COR-L47 (cell line): ENCODE measurements at regions not wholly inside any gene's neighbourhood (a gene's known extent, or its start where the extent isn't known, plus 50 kb on each side); places are given as distances from the start of the nearest gene placed in this dataset.
"Not testable (repeated sequence)": the region's sequence is repeated elsewhere in the genome, so short reads cannot be mapped to it uniquely, and the experiment has no call there.

Experiments used
- DNase-seq: peaks from one replicate; lab custom pipeline; 2025; lab: John Stamatoyannopoulos, UW

DNA sequence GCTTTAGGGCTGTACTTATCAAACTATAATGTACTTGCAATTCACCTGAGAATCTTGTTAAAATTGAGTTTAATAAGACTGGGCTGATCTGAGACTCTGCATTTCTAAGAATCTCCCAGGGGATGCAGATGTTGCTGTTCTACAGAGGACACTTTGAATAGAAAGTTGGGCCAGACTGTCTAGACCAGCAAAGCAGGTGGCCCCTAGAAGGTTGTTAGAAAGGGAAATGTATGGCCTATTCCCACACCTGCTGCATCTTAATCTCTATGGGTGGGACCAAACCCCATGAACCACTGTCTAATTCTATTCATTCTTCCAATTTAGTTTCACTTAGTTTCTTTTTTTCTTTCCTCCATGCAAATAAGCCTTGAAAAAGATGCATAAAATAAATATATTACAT lies 413.2 kb upstream of the TECRL start:
- DNase-seq = no peak

DNA sequence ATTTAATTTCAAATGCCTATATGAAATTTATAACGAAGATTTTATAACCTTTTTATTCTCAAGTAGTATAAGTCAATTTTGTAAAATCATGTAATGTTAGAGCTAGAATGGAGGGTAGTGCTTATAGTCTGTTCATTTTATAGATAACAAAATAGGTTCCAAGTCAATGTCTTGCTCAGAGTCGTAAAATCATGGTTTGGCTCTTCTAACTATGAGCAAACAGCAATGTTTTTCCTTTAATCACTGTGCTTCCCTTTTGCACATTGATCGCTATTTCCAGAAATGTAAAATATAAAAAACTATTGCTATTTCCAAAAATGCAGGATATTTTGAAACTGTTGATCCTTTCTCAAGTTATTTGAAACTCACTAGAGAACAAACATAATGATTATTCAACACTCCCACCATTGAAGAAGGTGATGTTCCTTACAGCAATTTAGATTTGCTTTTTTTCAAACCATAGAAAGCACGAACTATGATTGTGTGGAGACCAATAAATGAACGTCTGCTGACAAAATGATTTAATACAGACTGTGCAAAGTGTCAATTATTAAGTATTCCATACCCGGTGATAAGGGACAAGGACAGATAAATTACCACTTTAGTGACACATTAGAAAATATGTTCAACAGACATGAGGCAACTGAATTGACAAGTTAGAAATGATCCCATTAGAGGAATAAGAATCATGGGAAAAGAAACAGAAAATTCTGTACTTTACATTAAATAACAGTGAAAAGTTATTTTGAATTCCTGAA lies 412.1 kb upstream of the TECRL start:
- DNase-seq = no peak

DNA sequence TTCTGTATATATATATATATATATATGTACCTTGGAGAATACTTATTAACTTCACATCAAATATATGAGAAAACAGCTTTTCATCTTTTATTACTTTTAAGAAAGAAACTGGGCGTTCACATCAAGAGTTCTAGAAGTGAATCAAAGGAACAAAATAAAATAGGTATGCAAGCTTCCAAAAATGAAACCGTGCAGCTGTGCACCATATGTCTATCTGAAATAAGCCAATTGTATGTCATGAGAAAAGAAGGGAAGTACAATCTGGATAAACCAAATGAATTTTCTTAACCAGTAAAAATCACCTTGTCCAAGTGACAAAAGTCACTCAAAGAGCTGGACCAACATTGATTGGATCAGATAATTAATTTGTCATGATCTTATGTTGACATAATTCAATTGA lies 405.4 kb upstream of the TECRL start:
- DNase-seq = no peak

DNA sequence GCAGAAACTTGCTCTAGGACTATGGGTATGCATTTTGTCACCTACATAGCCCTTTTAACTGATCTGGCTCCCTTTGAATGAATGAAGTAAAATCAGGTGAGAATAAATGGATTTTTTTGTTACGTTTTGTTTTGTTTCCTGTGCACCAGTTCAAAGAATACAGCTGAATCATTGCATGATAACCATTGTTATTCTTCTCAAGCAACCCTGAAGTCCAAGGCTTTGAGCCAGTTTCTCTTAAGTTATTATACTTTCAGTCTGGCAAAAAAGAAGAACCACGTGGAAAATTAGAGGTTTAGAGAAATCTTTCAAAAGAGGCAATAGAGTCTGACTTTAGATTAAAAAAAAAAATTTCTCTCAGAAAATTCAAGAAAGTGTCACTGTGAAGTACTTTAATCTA lies 398.6 kb upstream of the TECRL start:
- no peak for DNase-seq

DNA sequence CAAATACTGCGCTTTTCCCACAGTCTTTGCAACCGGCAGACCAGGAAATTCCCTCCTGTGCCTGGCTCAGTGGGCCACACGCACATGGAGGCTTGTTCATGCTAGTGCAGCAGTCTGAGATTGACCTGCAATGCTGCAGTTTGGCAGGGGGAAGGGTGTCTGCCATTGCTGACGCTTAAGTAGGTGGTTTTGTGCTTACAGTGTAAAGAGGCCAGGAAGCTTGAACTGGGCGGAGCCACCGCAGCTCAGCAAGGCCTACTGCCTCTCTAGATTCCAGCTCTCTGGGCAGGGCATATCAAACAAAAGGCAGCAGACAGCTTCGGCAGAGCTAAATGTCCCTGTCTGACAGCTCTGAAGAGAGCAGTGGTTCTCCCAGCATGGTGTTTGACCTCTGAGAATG lies 390.5 kb upstream of the TECRL start:
- DNase-seq = no peak

DNA sequence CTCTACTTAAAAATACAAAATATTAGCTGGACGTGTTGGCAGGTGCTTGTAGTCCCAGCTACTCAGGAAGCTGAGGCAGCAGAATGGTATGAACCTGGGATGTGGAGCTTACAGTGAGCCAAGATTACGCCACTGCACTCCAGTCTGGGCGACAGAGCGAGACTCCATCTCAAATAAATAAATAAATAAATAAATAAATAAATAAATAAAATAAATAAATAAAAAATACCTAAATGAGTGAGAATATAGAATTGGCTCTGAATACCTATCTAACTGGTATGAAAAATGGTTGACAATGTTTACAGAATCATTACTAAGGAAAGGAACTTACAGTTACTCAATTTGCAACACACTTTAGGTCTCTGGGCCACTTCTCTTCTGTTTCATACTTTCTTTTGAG lies 389.6 kb upstream of the TECRL start:
- DNase-seq = not testable (repeated sequence)

DNA sequence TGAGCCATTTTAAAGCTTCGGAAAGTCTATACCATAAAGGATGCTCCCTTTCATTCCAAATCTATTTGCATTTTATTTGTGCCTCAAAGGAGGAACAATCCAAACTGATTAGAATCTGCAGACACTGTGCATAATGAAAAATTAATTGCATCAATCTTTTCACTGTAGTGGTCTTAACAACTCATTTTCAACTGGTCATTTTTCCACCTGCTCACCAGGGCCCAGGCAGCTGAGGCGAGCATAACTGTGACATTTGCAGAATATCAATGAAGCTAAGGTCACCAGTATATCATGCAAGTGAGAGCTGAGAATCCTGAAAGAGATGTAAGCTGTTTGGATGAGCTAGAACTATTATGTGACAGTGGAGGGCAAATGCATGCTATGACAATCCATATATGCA lies 387.3 kb upstream of the TECRL start:
- DNase-seq = no peak

DNA sequence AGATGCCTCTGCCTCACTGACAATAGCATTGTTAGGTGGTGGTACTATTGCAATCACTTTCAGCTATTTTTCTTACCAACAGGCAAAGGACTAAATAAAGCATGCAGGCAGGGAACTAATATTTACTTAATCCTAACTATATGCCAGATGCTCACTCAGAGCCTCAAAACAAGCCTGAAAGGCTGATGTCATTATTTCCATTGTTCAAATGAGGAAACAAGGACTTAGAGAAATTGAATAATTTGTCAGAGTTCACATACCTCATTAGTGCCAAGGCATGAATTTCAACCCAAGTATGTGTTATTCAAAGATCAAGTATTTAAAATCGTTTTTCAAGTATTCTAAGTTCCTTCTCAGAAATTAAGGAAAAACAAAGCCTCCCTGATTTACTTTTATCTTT lies 374.9 kb upstream of the TECRL start:
- peak; percentile 6 for DNase-seq

DNA sequence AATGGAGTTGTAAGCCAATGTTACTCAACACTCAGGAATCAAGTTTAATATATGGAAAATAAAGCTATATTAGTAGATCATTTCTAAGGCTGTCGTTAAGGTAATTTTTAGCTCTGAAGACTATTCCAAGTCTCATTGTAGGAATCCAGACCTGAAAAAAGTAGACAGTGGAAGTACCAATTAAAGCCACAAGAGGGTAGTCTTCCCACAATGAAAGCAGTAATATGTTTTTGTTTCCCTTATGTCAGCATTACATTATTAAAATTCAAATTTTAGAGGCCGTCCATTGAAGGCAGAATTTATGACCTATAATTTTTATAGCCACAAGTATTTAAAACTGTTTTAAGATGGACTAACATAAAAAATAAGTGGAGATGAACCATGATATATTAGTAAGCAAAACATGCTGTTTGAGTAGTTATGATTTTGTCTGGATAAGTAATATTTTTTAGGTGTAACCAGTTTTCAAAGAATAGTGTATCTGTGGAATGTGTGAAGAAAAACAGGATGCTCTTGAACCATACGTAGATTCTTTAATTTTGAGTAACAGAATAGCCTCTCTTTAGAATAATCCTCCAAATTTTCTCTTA lies 372.6 kb upstream of the TECRL start:
- DNase-seq = peak; percentile 9

DNA sequence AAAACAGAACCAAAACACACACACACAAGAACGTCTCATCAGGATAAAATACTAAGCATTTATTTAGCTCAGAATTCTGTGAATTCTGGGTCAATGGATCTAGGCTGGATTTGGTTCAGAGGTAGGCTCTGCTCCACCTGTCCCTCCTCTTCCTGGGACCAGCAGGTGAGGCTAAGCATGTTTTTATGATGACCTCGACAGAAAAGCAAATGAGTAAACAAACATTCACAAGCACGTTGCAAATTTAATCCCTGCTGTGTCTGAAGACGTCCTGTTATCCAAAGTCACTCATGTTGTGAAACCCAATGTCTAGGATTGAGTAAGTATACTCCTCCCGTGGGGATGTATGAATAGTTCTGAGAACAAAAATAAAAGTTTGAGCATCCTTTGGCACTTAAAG lies 371.4 kb upstream of the TECRL start:
- peak; percentile 8 for DNase-seq

DNA sequence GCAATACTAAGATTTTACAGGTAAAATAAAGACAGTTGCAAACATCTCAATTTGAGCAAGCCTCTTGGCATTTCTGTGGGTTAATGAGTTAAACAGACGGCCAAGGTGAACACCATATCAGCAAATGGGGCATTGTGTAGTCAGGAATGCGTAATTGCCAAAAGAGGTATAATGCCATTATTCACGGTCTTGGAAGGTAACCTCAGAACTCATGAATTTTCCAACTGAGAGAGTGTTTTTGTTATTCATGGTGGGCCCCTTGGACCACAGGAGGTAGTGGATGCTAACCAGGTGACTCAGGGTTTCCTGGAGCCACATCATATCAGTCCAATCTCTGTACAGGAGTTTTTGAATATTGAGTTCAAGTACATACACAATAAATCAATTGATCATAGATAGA lies 368.0 kb upstream of the TECRL start:
- DNase-seq = no peak

DNA sequence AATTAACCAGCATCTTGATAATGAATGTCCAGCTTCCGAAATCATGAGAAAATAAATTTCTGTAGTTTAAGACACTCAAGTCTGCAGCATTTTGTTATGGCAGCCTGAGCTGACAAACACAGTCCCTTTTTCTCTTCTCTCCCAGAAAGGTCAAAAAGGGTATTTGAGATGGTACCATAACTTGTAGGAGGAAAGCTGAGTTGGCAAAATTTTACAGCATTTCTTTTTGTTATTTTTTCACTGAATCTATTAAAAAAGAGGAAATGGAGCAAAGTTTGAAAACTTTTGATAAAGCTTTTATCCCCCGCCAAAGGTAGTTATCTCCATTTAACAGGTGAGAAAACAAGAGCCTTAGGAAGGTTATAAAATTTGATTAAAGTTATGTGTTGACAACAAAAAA lies 367.6 kb upstream of the TECRL start:
- no peak for DNase-seq

DNA sequence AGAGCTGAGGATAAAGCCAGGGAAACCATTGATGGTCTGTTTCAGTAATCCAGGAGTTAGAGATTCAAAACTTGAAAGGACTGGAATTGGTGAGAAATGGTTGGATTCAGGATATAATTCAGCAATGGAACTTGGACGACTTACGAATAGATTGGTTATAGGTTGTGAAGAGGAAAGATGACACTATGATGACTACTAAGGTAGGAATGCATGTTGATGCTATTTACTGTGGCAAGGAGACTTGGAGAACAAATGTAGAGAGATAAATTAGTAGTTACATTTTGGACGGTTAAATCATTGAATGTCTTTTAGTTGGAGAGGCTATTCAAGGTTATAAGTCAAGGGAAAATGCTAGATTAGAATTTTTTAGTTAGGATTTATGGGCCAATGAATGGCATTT lies 365.4 kb upstream of the TECRL start:
- DNase-seq = no peak

DNA sequence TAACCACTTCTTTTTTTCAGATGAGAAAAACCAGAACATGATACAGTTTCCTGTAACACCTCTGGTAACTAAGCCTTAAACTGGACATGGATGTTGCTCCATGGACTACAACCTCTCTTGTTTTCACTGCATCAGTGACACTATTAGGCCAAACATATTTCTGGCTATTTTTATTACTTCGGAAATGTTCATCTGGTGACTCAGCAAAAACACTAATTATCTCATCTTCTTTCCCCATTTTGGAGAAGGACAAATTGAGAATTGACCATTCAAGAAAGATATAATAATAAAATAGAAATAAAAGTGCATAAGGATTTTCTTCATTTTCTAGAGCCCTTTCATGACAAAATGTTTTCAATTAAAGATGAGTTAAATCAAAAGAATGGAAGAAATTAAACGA lies 361.9 kb upstream of the TECRL start:
- no peak for DNase-seq

DNA sequence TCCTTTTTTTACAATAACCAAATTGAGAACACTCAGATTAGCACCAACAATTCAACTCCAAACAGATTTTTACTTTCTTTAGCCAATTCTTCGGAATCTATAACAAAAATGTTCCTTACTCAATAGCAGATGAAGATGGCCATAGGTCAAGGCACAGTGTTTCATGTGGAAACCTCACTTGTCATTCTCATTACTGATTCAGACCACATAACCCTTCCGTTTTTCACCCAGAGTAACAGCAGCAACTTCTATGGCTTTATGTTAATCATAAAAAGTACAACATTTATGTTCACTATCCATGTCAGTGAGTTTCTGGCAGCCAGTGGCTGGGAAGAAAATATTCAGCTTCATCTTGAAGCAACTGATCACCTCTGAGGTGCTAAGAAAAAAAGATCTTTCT lies 358.3 kb upstream of the TECRL start:
- DNase-seq = no peak

DNA sequence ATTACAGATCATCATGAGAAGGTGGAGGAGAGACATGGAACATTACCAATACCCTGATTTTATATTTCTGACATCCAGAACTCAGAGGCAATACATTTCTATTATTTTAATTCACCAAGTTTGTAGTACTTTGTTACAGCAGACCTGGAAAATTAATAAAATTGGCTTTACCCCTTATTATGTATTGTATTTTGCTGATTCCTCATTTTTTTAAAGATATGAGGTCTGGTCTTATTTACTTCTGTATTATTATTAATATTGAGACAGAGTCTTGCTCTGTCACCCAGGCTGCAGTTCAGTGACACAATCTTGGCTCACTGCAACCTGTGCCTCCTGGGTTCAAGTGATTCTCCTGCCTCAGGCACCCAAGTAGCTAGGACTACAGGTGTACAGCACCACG lies 357.3 kb upstream of the TECRL start:
- DNase-seq = no peak

DNA sequence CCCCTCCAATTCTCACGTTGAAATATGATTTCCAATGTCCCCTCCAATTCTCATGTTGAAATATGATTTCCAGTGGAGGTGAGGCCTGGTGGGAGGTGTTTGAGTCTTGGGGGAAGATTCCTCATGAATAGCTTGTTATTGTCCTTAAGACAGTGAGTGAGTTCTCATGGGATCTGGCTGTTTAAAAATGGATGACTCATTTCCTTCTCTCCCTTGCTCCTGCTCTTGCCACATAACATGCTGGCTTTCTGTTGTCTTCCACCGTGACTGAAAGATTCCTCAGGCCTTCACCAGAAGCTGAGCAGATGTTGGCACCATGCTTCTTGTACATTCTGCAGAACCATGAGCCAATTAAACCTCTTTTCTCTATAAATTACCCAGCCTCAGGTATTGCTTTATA lies 346.8 kb upstream of the TECRL start:
- DNase-seq = no peak

DNA sequence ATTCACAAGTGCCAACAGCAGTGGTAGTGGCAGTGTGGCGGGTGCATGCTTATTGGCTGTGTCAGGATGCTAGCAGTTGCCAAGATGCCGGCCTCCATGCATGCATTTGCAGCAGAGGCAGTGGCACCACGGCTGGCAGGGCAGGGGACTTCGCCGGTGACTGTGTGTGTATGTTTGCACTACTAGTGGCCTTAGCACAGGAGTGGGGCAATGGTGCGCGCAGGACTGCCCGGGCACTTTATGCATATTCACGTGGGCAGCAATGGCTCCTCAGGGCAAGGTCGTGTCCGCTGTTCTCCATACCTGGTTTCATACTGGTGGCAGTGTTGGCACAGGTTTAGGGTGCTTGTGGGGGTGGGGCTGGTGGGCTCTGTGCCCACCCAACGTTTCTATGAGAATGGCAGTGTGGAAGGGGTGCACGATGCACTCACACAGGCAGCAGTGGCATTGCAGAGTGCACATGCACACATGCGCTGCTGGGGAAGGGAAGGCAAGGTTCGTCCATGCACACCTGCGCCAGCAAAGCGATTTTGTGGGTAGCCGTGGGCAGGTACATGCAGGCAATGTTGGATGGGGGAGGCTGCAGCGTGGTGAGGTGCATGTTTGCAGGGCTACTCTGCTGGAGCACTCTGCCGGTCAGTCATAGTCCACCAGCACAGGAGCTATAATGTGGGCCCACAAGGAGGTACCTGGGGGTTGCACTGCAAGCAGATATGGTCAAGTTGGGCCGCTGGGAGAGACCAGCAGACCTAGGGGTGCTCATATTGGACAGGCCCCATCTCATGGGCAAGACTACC lies 338.9 kb upstream of the TECRL start:
- DNase-seq = no peak

DNA sequence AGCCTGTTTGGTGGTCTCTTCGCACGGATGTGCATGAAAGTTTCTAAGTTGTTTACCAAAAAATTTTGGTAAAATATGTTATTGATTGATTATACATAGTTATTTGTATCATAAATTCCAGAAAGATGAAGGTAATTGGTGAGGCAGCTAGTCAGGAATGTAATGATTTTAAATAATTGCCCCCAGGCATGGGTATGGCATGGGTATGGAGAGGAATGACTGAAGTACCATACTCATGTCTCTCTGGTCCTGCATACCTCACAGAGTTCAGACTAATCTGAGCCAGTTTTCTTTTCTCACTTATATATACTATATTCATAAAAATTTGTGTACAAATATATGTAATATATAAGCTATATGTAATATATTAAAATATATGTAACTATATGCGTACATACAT lies 329.0 kb upstream of the TECRL start:
- no peak for DNase-seq

DNA sequence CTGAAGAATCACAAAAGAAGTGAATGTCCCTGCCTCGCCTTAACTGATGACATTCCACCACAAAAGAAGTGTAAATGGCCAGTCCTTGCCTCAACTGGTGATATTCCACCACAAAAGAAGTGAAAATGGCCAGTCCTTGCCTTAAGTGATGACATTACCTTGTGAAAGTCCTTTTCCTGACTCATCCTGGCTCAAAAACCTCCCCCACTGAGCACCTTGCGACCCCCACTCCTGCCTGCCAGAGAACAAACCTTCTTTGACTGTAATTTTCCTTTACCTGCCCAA lies 328.5 kb upstream of the TECRL start:
- not testable (repeated sequence) for DNase-seq

DNA sequence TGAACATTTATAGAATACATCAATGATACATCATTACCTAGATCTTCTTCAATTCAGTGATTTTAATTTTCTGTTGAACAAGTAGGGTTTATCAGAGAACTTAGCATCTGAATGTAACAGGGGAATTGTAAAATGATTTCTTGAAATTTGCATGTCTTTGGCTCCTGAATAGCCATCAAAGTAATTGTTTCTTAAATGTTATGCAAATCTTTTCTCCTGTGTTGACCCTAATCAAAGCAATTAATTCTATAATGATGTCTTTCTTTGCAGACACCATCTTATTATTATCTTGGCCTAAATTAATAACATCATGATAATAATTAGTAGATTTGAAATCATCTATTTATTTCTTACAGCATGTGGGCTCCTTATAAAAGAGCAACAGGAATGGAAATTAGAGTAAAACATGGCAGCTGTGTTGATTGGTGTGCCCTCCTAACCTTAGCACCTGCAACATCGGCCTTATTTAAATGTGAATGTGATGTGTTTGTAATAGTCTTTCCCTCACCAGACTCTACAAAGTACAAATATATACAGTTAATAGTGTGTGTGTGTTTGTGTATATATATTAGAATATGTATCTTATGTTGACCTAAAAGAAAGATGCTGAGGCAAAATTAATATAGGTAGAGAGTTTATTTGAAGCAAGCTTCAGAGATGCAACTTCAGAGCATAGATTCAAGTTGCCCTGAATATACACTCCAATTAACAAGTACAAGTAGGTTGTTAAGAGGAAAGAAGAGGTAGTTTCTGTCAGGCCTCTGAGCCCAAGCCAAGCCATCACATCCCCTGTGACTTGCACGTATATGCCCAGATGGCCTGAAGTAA lies 328.0 kb upstream of the TECRL start:
- no peak for DNase-seq

DNA sequence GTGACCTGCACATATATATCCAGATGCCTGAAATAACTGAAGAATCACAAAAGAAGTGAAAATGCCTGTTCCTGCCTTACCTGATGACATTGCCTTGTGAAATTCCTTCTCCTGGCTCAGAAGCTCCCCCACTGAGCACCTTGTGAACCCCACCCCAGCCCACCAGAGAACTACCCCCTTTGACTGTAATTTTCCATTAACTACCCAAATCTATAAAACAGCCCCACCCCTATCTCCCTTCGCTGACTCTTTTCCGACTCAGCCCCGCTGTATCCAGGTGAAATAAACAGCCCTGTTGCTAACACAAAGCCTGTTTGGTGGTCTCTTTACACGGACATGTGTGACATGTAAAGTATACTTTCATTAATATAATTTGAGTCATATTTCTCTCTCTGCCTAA lies 320.3 kb upstream of the TECRL start:
- no peak for DNase-seq

DNA sequence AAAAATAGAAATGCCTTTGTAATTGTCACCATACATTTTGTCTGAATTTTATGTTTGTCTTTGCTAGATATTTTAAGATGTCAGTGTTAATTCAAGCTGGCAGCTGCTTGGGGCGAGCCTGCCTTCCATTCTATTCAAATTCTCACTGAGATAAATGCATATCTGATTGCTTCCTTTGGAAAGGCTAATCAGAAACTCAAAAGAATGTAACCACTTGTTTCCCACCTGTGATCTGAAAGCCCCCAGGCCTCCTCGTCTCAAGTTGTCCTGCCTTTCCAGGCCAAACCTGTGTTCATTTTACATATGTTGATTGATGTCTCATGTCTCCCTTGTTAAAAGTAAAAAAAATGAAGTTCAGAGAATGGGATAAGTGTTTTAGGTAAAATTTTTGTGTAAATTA lies 318.7 kb upstream of the TECRL start:
- DNase-seq = no peak
